HCT116 (cell line): ENCODE measurements at regions not wholly inside any gene's neighbourhood (a gene's known extent, or its start where the extent isn't known, plus 50 kb on each side); places are given as distances from the start of the nearest gene placed in this dataset.

Experiments used
- ATAC-seq: fragments of 200-7000 bp; cut with Tn5 transposase; 2 replicates; pipeline ENCODE4 v1.9.1; 2020; ENCODE audit warnings: mild to moderate bottlenecking, moderate library complexity
- BruUV-seq: library from RNA; stranded (reverse); fragments of 400-500 nt; replicated peaks from 2 replicates; lab custom pipeline; 2021; lab: Mats Ljungman, UMichigan
- CTCF ChIA-PET: fragments of 300-600 bp; sonication (Branson Sonifier 250); formaldehyde crosslinking; loops from one replicate; lab custom pipeline; 2021; ENCODE audit warnings: antibody characterized with exemption; lab: Charles Lee
- POLR2A ChIA-PET: fragments of 300-600, 350-600 bp; sonication (Branson Sonifier 250); formaldehyde crosslinking; loops from one replicate; lab custom pipeline; 2021; ENCODE audit warnings: antibody characterized with exemption; lab: Charles Lee
- RAD21 ChIA-PET, 2 experiments: fragments of 300-600 bp; sonication (Branson Sonifier 250); formaldehyde crosslinking; loops; one replicate each; lab custom pipeline; 2023; ENCODE audit warnings: low total read pairs in 2 of 2; ENCODE audit not compliant: uncharacterized antibody in 2 of 2, unreplicated experiment in 2 of 2, low non-redundant PET in 1 of 2; lab: Charles Lee
- DNase-seq: peaks from one replicate; pipeline ENCODE4 v3.0.0-alpha.2; 2010; ENCODE audit warnings: low read depth, low spot score
- H2AFZ ChIP-seq: fragments of 200-600 bp; shearing (Covaris generic), sonication (generic); 2 replicates; pipeline ENCODE4 v1.6.1; 2017; ENCODE audit warnings: low read depth, mixed run types, mixed read lengths, antibody characterized with exemption, low read length; ENCODE audit not compliant: poor library complexity, severe bottlenecking
- H3K27ac ChIP-seq: 2 replicates; pipeline ENCODE4 v1.5.1; 2012; ENCODE audit warnings: low read depth, low read length
- H3K27me3 ChIP-seq: fragments of 200-600 bp; sonication (generic); 2 replicates; pipeline ENCODE4 v1.6.1; 2016; ENCODE audit warnings: mixed run types, low read length, mixed read lengths; ENCODE audit not compliant: insufficient read depth
- H3K36me3 ChIP-seq, 2 experiments: fragments of 200-500 bp in 1 of 2; fragments of 200-600 bp in 1 of 2; sonication (Bioruptor generic) in 1 of 2; sonication (generic) in 1 of 2; 2 replicates each; pipeline versions ENCODE4 v1.5.1 to v1.6.1; 2014 to 2016; ENCODE audit warnings: low read length in 2 of 2, inconsistent platforms in 1 of 2, mixed read lengths in 1 of 2, mixed run types in 1 of 2; ENCODE audit not compliant: insufficient read depth in 2 of 2, control insufficient read depth in 1 of 2
- H3K4me1 ChIP-seq, 2 experiments: fragments of 200-600 bp in 1 of 2; sonication (generic) in 1 of 2; 2 replicates each; pipeline versions ENCODE4 v1.5.1 to v1.6.1; 2012 to 2017; ENCODE audit warnings: low read length in 2 of 2, inconsistent platforms in 1 of 2, mild to moderate bottlenecking in 1 of 2, mixed read lengths in 1 of 2, mixed run types in 1 of 2, moderate library complexity in 1 of 2; ENCODE audit not compliant: insufficient read depth in 2 of 2, control insufficient read depth in 1 of 2
- H3K4me2 ChIP-seq: fragments of 200-600 bp; sonication (generic); 2 replicates; pipeline ENCODE4 v1.6.1; 2017; ENCODE audit warnings: mixed run types, low read length, mixed read lengths
- H3K4me3 ChIP-seq, 2 experiments: fragments of 200-600 bp in 1 of 2; sonication (generic) in 1 of 2; replicated peaks in 1 of 2; 2 replicates each; pipeline ENCODE4 v1.5.1; 2011 to 2016; ENCODE audit warnings: low read length in 2 of 2, control low read depth in 1 of 2, low read depth in 1 of 2, mild to moderate bottlenecking in 1 of 2, mixed read lengths in 1 of 2, mixed run types in 1 of 2
- H3K79me2 ChIP-seq: fragments of 200-600 bp; sonication (generic); 2 replicates; pipeline ENCODE4 v1.6.1; 2017; ENCODE audit warnings: mild to moderate bottlenecking, mixed run types, low read length, moderate library complexity, mixed read lengths; ENCODE audit not compliant: insufficient read depth
- H3K9ac ChIP-seq: fragments of 200-600 bp; sonication (generic); 2 replicates; pipeline ENCODE4 v1.6.1; 2016; ENCODE audit warnings: low read length, mixed read lengths
- H3K9me2 ChIP-seq: fragments of 200-600 bp; sonication (generic), shearing (Covaris generic); 2 replicates; pipeline ENCODE4 v1.6.1; 2017; ENCODE audit warnings: mixed run types, mild to moderate bottlenecking, moderate library complexity; ENCODE audit not compliant: insufficient read depth
- H3K9me3 ChIP-seq, 2 experiments: fragments of 200-500 bp in 1 of 2; fragments of 200-600 bp in 1 of 2; sonication (Bioruptor generic) in 1 of 2; sonication (generic) in 1 of 2; 2 replicates each; pipeline ENCODE4 v1.6.1; 2014 to 2017; ENCODE audit warnings: low read length in 2 of 2, mixed read lengths in 2 of 2, inconsistent platforms in 1 of 2, low read depth in 1 of 2, mild to moderate bottlenecking in 1 of 2, mixed run types in 1 of 2, moderate library complexity in 1 of 2; ENCODE audit not compliant: control insufficient read depth in 1 of 2, insufficient read depth in 1 of 2
- H4K20me1 ChIP-seq: fragments of 200-600 bp; sonication (generic), shearing (Covaris generic); 2 replicates; pipeline ENCODE4 v1.6.1; 2017; ENCODE audit warnings: mixed run types, mild to moderate bottlenecking, moderate library complexity; ENCODE audit not compliant: insufficient read depth
- CBX3 ChIP-seq: IDR thresholded peaks from 2 replicates; pipeline ENCODE4 v1.6.1; 2012; ENCODE audit warnings: low read depth
- CEBPB ChIP-seq: IDR thresholded peaks from 2 replicates; pipeline ENCODE4 v1.6.1; 2012; ENCODE audit warnings: low read depth
- EGR1 ChIP-seq: IDR thresholded peaks from 2 replicates; pipeline ENCODE4 v1.6.1; 2012; ENCODE audit warnings: low read depth
- ELF1 ChIP-seq: IDR thresholded peaks from 2 replicates; pipeline ENCODE4 v1.6.1; 2012; ENCODE audit warnings: low read depth, borderline replicate concordance
- EZH2 ChIP-seq: fragments of 200-600 bp; sonication (generic); IDR thresholded peaks from 2 replicates; pipeline ENCODE4 v1.6.1; 2017; ENCODE audit warnings: antibody characterized with exemption, mixed run types
- EZH2phosphoT487 ChIP-seq: fragments of 200-600 bp; IDR thresholded peaks from 2 replicates; pipeline ENCODE4 v1.6.1; 2018; ENCODE audit warnings: antibody characterized with exemption, borderline replicate concordance
- JUND ChIP-seq: IDR thresholded peaks from 2 replicates; pipeline ENCODE4 v1.6.1; 2012
- MAX ChIP-seq: IDR thresholded peaks from 2 replicates; pipeline ENCODE4 v1.6.1; 2012
- POLR2A ChIP-seq: IDR thresholded peaks from 2 replicates; pipeline ENCODE4 v1.7.0; 2011; ENCODE audit warnings: borderline replicate concordance; ENCODE audit not compliant: insufficient read depth, insufficient read length; ENCODE audit errors: extremely low read depth
- POLR2AphosphoS5 ChIP-seq: IDR thresholded peaks from 2 replicates; pipeline ENCODE4 v1.6.1; 2011; ENCODE audit warnings: mild to moderate bottlenecking, low read depth, low read length, moderate library complexity
- RAD21 ChIP-seq: IDR thresholded peaks from 2 replicates; pipeline ENCODE4 v1.6.1; 2012; ENCODE audit warnings: low read depth, mild to moderate bottlenecking
- REST ChIP-seq: IDR thresholded peaks from 2 replicates; pipeline ENCODE4 v1.6.1; 2012; ENCODE audit warnings: low read depth
- SIN3A ChIP-seq: IDR thresholded peaks from 2 replicates; pipeline ENCODE4 v1.6.1; 2012; ENCODE audit warnings: low read depth
- SP1 ChIP-seq: IDR thresholded peaks from 2 replicates; pipeline ENCODE4 v1.6.1; 2012; ENCODE audit warnings: low read depth
- SRF ChIP-seq: IDR thresholded peaks from 2 replicates; pipeline ENCODE4 v1.6.1; 2012; ENCODE audit warnings: low read depth
- TCF7L2 ChIP-seq: IDR thresholded peaks from 2 replicates; pipeline ENCODE4 v1.7.0; 2011; ENCODE audit warnings: borderline replicate concordance, inconsistent platforms; ENCODE audit not compliant: insufficient read depth, insufficient read length; ENCODE audit errors: extremely low read depth
- ZBTB33 ChIP-seq: IDR thresholded peaks from 2 replicates; pipeline ENCODE4 v1.6.1; 2011; ENCODE audit warnings: mild to moderate bottlenecking, low read length, moderate library complexity; ENCODE audit not compliant: insufficient replicate concordance; ENCODE audit errors: extremely low read depth
- ZFX ChIP-seq: fragments of 450-650 bp; IDR thresholded peaks from 2 replicates; pipeline ENCODE4 v1.6.1; 2017
- ZNF274 ChIP-seq: fragments of 200-500 bp; sonication (Bioruptor generic); IDR thresholded peaks from 2 replicates; pipeline ENCODE4 v1.6.1; 2014; ENCODE audit warnings: mild to moderate bottlenecking, low read depth, low read length, inconsistent platforms
- intact Hi-C: fragments of 100-400 bp; cut with micrococcal nuclease; formaldehyde crosslinking; loops from 2 replicates; pipeline ENCODE4 v1.10.0; 2022
- TF ChIP-seq, protein P1 (sequence below): IDR thresholded peaks from 2 replicates; pipeline ENCODE4 v1.6.1; 2012

DNA sequence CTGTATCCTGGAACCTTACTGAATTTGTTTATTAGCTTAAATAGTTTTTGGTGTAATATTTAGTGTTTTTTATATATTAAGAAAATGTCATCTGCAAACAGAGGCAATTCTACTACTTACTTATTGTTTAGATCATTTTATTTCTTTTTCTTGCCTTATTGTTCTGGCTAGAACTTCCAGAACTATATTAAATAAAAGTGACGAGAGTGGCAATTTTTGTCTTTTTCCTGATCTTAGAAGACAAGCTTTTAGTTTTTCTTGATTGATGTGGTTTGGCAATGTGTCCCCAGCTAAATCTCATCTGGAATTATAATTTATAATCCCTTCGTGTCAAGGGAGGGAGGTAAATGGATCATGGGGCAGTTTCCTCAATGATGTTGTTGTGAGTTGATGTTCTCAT is 857.8 kb downstream of the SLC6A15 start (continued):
- TF ChIP-seq TCF7L2 = no peak

DNA sequence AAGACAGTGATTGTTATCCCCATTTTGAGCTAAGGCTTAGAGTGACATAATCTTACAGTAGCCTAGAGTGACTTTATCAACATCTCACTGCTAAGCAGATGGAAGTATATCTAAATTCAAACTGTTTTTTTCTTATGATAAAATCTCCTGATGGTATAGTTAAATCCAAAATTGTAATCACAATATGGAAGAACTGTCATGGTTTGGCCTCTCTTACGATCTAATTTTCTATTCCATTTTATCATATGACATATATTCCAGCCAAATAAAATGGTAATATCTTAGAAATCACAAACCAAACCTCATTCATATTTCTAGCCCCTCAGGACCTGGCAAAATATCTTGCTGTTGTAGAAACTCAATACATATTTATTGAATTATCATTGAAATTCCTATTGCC is 864.7 kb downstream of the SLC6A15 start:
- Histone ChIP-seq H2AFZ (no peak overlapping the region), H3K9me2 (peaks cover 3% of the 10 kb centered on the region; the same call in 1 of the 2 replicates), H3K79me2 (no peaks in the 10 kb centered on the region), H3K4me3 (no peak overlapping the region), H3K4me1 (no peaks in the 10 kb centered on the region), H3K27me3 (no peaks in the 10 kb centered on the region), H3K27ac (no peak overlapping the region), H4K20me1 (no peaks in the 10 kb centered on the region), H3K36me3 (no peaks in the 10 kb centered on the region)
- ChIA-PET POLR2A (no interaction called here), CTCF (no interaction called here), RAD21 (no interaction called here)
- DNase-seq (no peak), ATAC-seq (no peak)
- no peak for TF ChIP-seq POLR2AphosphoS5
- TF ChIP-seq CBX3 = no peak
- TF ChIP-seq ZFX = no peak
- no peak for TF ChIP-seq JUND
- TF ChIP-seq TCF7L2 = no peak
- TF ChIP-seq SP1 = no peak
- no peak for TF ChIP-seq RAD21
- TF ChIP-seq SRF = no peak
- no peak for TF ChIP-seq EGR1
- TF ChIP-seq CEBPB = no peak
- TF ChIP-seq ZBTB33 = no peak
- no peak for TF ChIP-seq REST
- TF ChIP-seq EZH2phosphoT487 = no peak
- no peak for TF ChIP-seq MAX
- no peak for TF ChIP-seq SIN3A
- no peak for TF ChIP-seq ELF1
- TF ChIP-seq ZNF274 = no peak
- TF ChIP-seq, protein P1, sequence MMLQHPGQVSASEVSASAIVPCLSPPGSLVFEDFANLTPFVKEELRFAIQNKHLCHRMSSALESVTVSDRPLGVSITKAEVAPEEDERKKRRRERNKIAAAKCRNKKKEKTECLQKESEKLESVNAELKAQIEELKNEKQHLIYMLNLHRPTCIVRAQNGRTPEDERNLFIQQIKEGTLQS = no peak
- no peak for TF ChIP-seq EZH2
- no peak for TF ChIP-seq POLR2A
- TF ChIP-seq, all 23 proteins: peak for 0
- no peak overlapping the region for H3K4me2 ChIP-seq
- no peak overlapping the region for H3K9ac ChIP-seq
- BruUV-seq = no TSS peak
- H3K9me3 ChIP-seq = no peaks in the 10 kb centered on the region
- intact Hi-C loops = no loop called here
